ENCODE measurements at regions not wholly inside any gene's neighbourhood (a gene's known extent, or its start where the extent isn't known, plus 50 kb on each side); places are given as distances from the start of the nearest gene placed in this dataset.

GRCh38 chr1:81290326-81290725, 510.4 kb upstream of the ADGRL2 start:
- Histone ChIP-seq H3K27me3 (ENCODE audit: insufficient read depth, insufficient read length) (no peaks in the 10 kb centered on the region), H3K4me3 (ENCODE audit: insufficient read length, low read depth) (no peak overlapping the region), H3K36me3 (ENCODE audit: insufficient read depth, insufficient read length, low read length) (no peaks in the 10 kb centered on the region), H3K9ac (ENCODE audit: insufficient read length, low read depth) (no peak overlapping the region), H3K4me1 (ENCODE audit: insufficient read depth, insufficient read length) (no peaks in the 10 kb centered on the region), H3K9me3 (ENCODE audit: insufficient read depth, low read length) (no peaks in the 10 kb centered on the region)
- DNase-seq (ENCODE audit: low read depth, low spot score): no peak
- TF ChIP-seq YY1 (IDR thresholded peaks at IDR 0.05; ENCODE audit: insufficient read depth, insufficient read length): no peak
- no peak for TF ChIP-seq ZNF274 (IDR thresholded peaks at IDR 0.05; ENCODE audit: low read depth, low read length)
- TF ChIP-seq SUZ12 (IDR thresholded peaks at IDR 0.05; ENCODE audit: extremely low read depth, insufficient read depth, insufficient read length): no peak

DNA sequence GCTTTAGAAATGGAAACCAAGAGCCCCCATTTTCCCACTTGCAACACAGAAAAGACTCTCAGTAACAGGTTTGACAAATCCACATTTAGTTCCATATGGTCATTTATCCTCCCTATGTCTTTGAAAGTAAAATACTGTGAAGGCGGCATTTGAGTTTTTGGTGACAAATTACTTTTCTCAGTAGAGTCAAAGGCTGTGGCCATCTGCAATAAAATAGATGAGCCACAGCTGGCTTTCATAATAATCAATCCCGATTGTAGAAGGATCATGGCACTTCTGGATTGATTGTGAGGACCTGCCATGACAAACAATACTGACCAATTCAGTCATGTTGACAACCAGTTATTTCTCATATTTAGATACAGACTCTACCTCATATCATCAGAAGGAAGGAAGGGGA, 512.0 kb upstream of the ADGRL2 start:
- H3K9me3 ChIP-seq (ENCODE audit: insufficient read depth, low read length): no peaks in the 10 kb centered on the region
- TF ChIP-seq ZNF274 (IDR thresholded peaks at IDR 0.05; ENCODE audit: low read depth, low read length): no peak
- no peak for TF ChIP-seq YY1 (IDR thresholded peaks at IDR 0.05; ENCODE audit: insufficient read depth, insufficient read length)
- TF ChIP-seq SUZ12 (IDR thresholded peaks at IDR 0.05; ENCODE audit: extremely low read depth, insufficient read depth, insufficient read length): no peak

DNA sequence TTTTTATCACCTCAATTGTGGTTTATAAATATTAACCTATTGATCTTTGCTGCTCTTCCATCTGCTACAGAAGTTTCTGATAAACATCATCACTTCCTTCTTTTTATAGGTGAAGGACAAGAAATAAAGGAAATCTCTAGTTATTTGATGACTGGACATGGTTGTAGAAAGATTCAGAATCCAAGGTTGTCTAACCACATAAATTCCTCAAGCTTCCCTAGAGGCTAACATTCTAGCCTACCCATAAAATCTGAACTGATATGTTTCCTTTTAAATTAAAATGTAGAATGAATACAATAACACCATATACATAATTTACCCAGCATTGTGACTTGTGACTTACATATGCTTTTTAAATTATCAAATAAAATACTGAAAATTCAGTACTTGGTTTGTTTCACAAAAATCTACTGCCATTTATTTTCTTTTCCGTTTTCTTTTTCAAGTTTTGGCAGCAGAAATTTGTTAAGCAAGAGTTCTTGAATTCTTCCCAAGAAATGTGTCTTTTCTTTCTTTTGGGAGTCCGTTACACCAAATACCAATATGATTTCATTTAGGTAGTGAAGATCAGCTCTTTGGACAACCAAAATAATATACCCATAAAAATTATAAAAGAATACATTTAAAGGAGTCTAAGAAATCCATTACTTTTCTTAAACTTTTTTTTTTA, 513.2 kb upstream of the ADGRL2 start:
- H3K36me3 ChIP-seq (ENCODE audit: insufficient read depth, insufficient read length, low read length): no peaks in the 10 kb centered on the region
- TF ChIP-seq SUZ12 (IDR thresholded peaks at IDR 0.05; ENCODE audit: extremely low read depth, insufficient read depth, insufficient read length): no peak
- no peak for TF ChIP-seq YY1 (IDR thresholded peaks at IDR 0.05; ENCODE audit: insufficient read depth, insufficient read length)
- TF ChIP-seq ZNF274 (IDR thresholded peaks at IDR 0.05; ENCODE audit: low read depth, low read length): no peak
- no peaks in the 10 kb centered on the region for H3K4me1 ChIP-seq (ENCODE audit: insufficient read depth, insufficient read length)
- no peaks in the 10 kb centered on the region for H3K27me3 ChIP-seq (ENCODE audit: insufficient read depth, insufficient read length)
- no peaks in the 10 kb centered on the region for H3K9me3 ChIP-seq (ENCODE audit: insufficient read depth, low read length)
- no peak overlapping the region for H3K4me3 ChIP-seq (ENCODE audit: insufficient read length, low read depth)
- no peak for DNase-seq (ENCODE audit: low read depth, low spot score)
- H3K9ac ChIP-seq (ENCODE audit: insufficient read length, low read depth): no peak overlapping the region

More for the DNA sequence above, 512.0 kb upstream of the ADGRL2 start:
- Histone ChIP-seq H3K9ac (ENCODE audit: insufficient read length, low read depth) (no peak overlapping the region), H3K4me3 (ENCODE audit: insufficient read length, low read depth) (no peak overlapping the region), H3K27me3 (ENCODE audit: insufficient read depth, insufficient read length) (no peaks in the 10 kb centered on the region), H3K36me3 (ENCODE audit: insufficient read depth, insufficient read length, low read length) (no peaks in the 10 kb centered on the region), H3K4me1 (ENCODE audit: insufficient read depth, insufficient read length) (no peaks in the 10 kb centered on the region)
- DNase-seq (ENCODE audit: low read depth, low spot score): no peak

DNA sequence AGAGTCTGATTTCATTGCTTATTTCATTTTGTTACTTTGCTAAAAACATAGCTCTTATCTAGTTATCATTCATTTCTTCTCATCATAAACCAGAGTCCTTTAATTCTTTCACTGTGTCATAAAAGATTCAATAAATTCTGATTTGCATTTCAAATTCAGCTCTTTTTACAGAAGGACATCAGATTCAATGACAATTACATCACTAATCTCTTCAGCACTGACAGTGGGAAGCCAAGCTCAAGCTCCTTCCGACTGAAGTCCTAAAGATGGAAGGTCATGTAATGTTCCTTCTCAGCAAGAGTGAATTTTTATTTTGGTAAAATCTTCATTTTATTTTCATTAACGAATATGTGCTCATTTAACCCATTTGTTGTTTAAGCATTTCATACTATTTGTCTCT, 530.7 kb upstream of the ADGRL2 start:
- Histone ChIP-seq H3K27me3 (ENCODE audit: insufficient read depth, insufficient read length) (no peaks in the 10 kb centered on the region), H3K4me1 (ENCODE audit: insufficient read depth, insufficient read length) (no peaks in the 10 kb centered on the region), H3K9me3 (ENCODE audit: insufficient read depth, low read length) (no peaks in the 10 kb centered on the region), H3K4me3 (ENCODE audit: insufficient read length, low read depth) (no peak overlapping the region), H3K36me3 (ENCODE audit: insufficient read depth, insufficient read length, low read length) (no peaks in the 10 kb centered on the region), H3K9ac (ENCODE audit: insufficient read length, low read depth) (no peak overlapping the region)
- no peak for DNase-seq (ENCODE audit: low read depth, low spot score)
- TF ChIP-seq YY1 (IDR thresholded peaks at IDR 0.05; ENCODE audit: insufficient read depth, insufficient read length): no peak
- no peak for TF ChIP-seq SUZ12 (IDR thresholded peaks at IDR 0.05; ENCODE audit: extremely low read depth, insufficient read depth, insufficient read length)
- no peak for TF ChIP-seq ZNF274 (IDR thresholded peaks at IDR 0.05; ENCODE audit: low read depth, low read length)

DNA sequence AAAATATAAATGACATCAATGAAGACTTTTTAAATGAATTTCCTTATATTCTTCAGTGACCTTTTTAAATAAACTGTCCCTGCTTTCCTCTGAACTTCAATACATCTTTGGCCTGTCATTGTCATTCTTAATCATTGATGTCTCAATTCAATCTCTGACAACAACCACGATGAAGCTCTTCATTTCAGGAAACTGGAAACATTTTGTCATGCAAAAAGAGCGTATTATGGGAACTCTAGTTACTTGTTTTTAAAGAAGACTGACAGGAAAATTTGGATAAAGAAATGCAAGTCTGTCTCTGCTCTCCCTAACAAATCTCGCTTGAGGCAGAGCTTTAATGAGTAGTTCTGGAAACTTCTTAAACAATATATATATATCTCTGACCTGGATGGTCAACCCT, 535.8 kb upstream of the ADGRL2 start:
- DNase-seq (ENCODE audit: low read depth, low spot score): no peak
- H3K9ac ChIP-seq (ENCODE audit: insufficient read length, low read depth): no peak overlapping the region
- H3K27me3 ChIP-seq (ENCODE audit: insufficient read depth, insufficient read length): no peaks in the 10 kb centered on the region
- no peaks in the 10 kb centered on the region for H3K9me3 ChIP-seq (ENCODE audit: insufficient read depth, low read length)
- H3K4me1 ChIP-seq (ENCODE audit: insufficient read depth, insufficient read length): no peaks in the 10 kb centered on the region
- no peaks in the 10 kb centered on the region for H3K36me3 ChIP-seq (ENCODE audit: insufficient read depth, insufficient read length, low read length)
- TF ChIP-seq SUZ12 (IDR thresholded peaks at IDR 0.05; ENCODE audit: extremely low read depth, insufficient read depth, insufficient read length) (no peak), ZNF274 (IDR thresholded peaks at IDR 0.05; ENCODE audit: low read depth, low read length) (no peak), YY1 (IDR thresholded peaks at IDR 0.05; ENCODE audit: insufficient read depth, insufficient read length) (no peak)
- no peak overlapping the region for H3K4me3 ChIP-seq (ENCODE audit: insufficient read length, low read depth)

GRCh38 chr1:81259625-81260411, 540.9 kb upstream of the ADGRL2 start:
- H3K36me3 ChIP-seq (ENCODE audit: insufficient read depth, insufficient read length, low read length): no peaks in the 10 kb centered on the region
- H3K4me1 ChIP-seq (ENCODE audit: insufficient read depth, insufficient read length): no peaks in the 10 kb centered on the region
- DNase-seq (ENCODE audit: low read depth, low spot score): no peak
- no peaks in the 10 kb centered on the region for H3K27me3 ChIP-seq (ENCODE audit: insufficient read depth, insufficient read length)
- peaks cover 22% of the 10 kb centered on the region; the same call in 1 of the 2 replicates for H3K9me3 ChIP-seq (ENCODE audit: insufficient read depth, low read length)
- no peak overlapping the region for H3K9ac ChIP-seq (ENCODE audit: insufficient read length, low read depth)
- no peak overlapping the region for H3K4me3 ChIP-seq (ENCODE audit: insufficient read length, low read depth)
- TF ChIP-seq ZNF274 (IDR thresholded peaks at IDR 0.05; ENCODE audit: low read depth, low read length) (no peak), SUZ12 (IDR thresholded peaks at IDR 0.05; ENCODE audit: extremely low read depth, insufficient read depth, insufficient read length) (no peak)

DNA sequence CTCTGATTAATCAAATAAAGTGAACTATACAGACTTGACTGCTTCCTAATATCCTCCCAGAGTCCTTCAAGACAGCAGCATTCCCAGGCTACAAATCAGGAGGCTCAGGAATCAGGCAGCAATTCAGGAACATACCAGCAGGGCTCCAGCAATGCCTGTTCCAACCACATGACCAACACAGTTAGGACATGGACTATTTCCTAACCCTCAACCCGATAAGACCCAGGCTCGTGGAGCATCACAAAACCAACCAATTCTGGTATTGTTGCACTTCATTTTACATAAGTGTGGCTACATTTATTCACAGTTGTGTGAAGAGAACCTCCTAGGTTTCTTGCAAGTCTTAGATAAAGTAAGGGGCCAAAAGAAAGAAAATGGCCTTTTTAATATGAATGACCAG, 546.2 kb upstream of the ADGRL2 start:
- H3K4me1 ChIP-seq (ENCODE audit: insufficient read depth, insufficient read length): no peaks in the 10 kb centered on the region
- H3K4me3 ChIP-seq (ENCODE audit: insufficient read length, low read depth): no peak overlapping the region
- no peaks in the 10 kb centered on the region for H3K27me3 ChIP-seq (ENCODE audit: insufficient read depth, insufficient read length)
- H3K9me3 ChIP-seq (ENCODE audit: insufficient read depth, low read length): peaks cover 57% of the 10 kb centered on the region; the same call in 1 of the 2 replicates
- TF ChIP-seq YY1 (IDR thresholded peaks at IDR 0.05; ENCODE audit: insufficient read depth, insufficient read length): no peak
- TF ChIP-seq ZNF274 (IDR thresholded peaks at IDR 0.05; ENCODE audit: low read depth, low read length): no peak
- TF ChIP-seq SUZ12 (IDR thresholded peaks at IDR 0.05; ENCODE audit: extremely low read depth, insufficient read depth, insufficient read length): no peak
- no peak overlapping the region for H3K9ac ChIP-seq (ENCODE audit: insufficient read length, low read depth)
- DNase-seq (ENCODE audit: low read depth, low spot score): no peak
- H3K36me3 ChIP-seq (ENCODE audit: insufficient read depth, insufficient read length, low read length): no peaks in the 10 kb centered on the region
